Ureter (tissue), 1 donor: ENCODE measurements at regions not wholly inside any gene's neighbourhood (a gene's known extent, or its start where the extent isn't known, plus 50 kb on each side); places are given as distances from the start of the nearest gene placed in this dataset.

Experiments
- DNase-seq: peaks from one replicate; pipeline ENCODE4 v3.0.0-alpha.2; 2020; ENCODE audit warnings: low spot score
- donor health status: DM: yes; HTN: yes; CAD: no.

- DNase-seq: no peak
These were observed 52.5 kb upstream of the ARL8B start for GRCh38 chr3:5069627-5070026.

DNA sequence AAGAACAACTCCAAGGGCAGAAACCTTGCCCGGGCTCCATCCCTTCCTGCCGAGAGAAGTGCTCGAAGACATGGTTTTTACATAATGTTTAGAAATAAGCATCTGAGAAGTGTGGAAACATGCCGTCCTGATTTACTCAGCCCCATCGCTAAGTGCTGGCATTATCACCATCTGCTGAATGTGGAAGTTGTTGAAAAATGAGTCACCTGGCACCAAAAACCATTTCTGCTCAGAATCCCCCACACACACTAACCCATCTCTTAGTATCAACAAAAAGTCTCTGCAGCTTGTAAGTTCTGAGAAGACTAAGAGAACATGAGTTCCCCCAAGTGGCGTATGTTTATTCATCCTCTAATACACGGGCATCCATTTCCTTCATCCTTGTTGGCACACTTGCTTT lies 51.0 kb upstream of the ARL8B start:
- no peak for DNase-seq

GRCh38 chr3:5072100-5072816 lies 49.8 kb upstream of the ARL8B start:
- DNase-seq: peak; percentile 62
